ENCODE measurements at regions not wholly inside any gene's neighbourhood (a gene's known extent, or its start where the extent isn't known, plus 50 kb on each side); places are given as distances from the start of the nearest gene placed in this dataset.

DNA sequence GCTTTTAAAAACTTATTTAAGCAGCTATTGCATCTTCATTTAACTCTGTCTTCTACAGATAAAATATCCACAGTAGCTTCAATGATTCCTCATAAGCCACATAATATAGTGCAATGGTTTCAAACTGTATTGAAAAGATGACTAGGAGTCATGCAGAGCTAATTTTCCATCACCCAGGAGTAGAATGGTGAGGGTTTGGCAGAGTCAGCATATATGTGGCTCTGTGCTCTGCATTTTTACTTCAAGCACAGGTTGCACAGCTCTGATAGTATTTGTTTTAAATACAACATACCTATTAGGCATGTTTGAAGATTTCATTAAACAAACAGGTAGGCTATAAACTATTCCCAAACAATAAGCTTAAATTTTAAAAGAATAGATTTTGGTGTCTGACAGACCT, 731.9 kb upstream of the VRK2 start:
- H3K4me3 Mint-ChIP-seq (ENCODE audit: unreplicated experiment): no peak overlapping the region
- TF ChIP-seq, protein P1, sequence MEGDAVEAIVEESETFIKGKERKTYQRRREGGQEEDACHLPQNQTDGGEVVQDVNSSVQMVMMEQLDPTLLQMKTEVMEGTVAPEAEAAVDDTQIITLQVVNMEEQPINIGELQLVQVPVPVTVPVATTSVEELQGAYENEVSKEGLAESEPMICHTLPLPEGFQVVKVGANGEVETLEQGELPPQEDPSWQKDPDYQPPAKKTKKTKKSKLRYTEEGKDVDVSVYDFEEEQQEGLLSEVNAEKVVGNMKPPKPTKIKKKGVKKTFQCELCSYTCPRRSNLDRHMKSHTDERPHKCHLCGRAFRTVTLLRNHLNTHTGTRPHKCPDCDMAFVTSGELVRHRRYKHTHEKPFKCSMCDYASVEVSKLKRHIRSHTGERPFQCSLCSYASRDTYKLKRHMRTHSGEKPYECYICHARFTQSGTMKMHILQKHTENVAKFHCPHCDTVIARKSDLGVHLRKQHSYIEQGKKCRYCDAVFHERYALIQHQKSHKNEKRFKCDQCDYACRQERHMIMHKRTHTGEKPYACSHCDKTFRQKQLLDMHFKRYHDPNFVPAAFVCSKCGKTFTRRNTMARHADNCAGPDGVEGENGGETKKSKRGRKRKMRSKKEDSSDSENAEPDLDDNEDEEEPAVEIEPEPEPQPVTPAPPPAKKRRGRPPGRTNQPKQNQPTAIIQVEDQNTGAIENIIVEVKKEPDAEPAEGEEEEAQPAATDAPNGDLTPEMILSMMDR (IDR thresholded peaks at IDR 0.05; ENCODE audit: unreplicated experiment): no peak
- no peaks in the 10 kb centered on the region for H3K27me3 Mint-ChIP-seq (ENCODE audit: insufficient read depth, unreplicated experiment)
- H3K4me1 Mint-ChIP-seq (ENCODE audit: insufficient read depth, unreplicated experiment): peaks cover 21% of the 10 kb centered on the region
- H3K9me3 Mint-ChIP-seq (ENCODE audit: unreplicated experiment): no peaks in the 10 kb centered on the region
- no peak for DNase-seq (ENCODE audit: unreplicated experiment)
- no peak overlapping the region for H3K27ac Mint-ChIP-seq (ENCODE audit: low read depth, unreplicated experiment)
- H3K36me3 Mint-ChIP-seq (ENCODE audit: insufficient read depth, unreplicated experiment): no peaks in the 10 kb centered on the region
- intact Hi-C loops (cut with micrococcal nuclease): no loop called here
- POLR2A ChIA-PET: interaction anchor here (1.1 to 1.6 kb wide), 4 partner anchors 9 to 134 kb away, joined by 4 to 5 read pairs (median 4); no protein-coding TSS in a partner anchor
- CTCF ChIA-PET: interaction anchor here (0.6 to 2.0 kb wide), 3 partner anchors 29 to 1131 kb away, joined by 3 to 5 read pairs (median 5); no protein-coding TSS in a partner anchor
- BruUV-seq (replicated peaks): no TSS peak

DNA sequence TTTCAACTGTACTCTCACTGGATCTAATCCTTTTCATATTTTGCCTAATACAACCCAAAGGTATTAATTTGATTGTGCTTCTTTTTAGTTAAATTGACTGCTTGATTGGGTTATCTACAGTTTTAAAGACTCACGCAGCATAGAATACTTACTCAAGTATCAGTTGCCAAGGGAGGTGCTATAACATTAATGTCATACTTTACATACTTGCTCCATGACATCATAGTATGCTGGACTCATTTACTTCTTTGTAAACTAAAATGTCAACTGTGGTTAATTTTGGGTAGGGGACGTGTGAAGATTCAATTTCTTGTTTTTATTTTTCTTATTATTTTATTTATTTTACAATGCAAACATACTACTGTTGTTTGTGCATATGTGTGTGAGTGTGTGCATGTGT, 716.2 kb upstream of the VRK2 start:
- no TSS peak for BruUV-seq (replicated peaks)
- TF ChIP-seq, protein P1 (IDR thresholded peaks at IDR 0.05; ENCODE audit: unreplicated experiment): no peak

DNA sequence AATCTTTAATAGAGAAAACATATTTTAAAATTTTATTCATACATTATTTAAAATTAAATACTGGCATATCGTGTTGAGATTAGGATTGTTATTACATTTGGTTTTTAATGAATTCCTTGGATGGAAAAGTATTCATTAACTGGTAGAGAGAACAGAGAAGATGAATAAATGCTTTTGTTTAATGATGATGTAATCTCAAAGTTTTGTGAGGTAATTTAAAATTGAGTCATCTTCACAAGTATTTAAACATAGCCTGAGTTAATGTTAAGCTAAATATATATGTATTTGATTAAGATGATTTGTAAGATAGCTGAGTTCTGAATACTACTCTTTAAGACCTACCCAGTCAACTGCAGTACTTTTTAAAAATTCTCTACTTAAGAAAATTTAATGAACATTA, 713.4 kb upstream of the VRK2 start:
- no peak for DNase-seq (ENCODE audit: unreplicated experiment)
- H3K27me3 Mint-ChIP-seq (ENCODE audit: insufficient read depth, unreplicated experiment): no peaks in the 10 kb centered on the region
- CTCF ChIA-PET: no interaction called here
- no peak overlapping the region for H3K4me3 Mint-ChIP-seq (ENCODE audit: unreplicated experiment)
- TF ChIP-seq, protein P1 (IDR thresholded peaks at IDR 0.05; ENCODE audit: unreplicated experiment): no peak
- POLR2A ChIA-PET: no interaction called here
- no peaks in the 10 kb centered on the region for H3K9me3 Mint-ChIP-seq (ENCODE audit: unreplicated experiment)
- H3K4me1 Mint-ChIP-seq (ENCODE audit: insufficient read depth, unreplicated experiment): peaks cover 6% of the 10 kb centered on the region
- no TSS peak for BruUV-seq (replicated peaks)
- H3K27ac Mint-ChIP-seq (ENCODE audit: low read depth, unreplicated experiment): no peak overlapping the region
- no peaks in the 10 kb centered on the region for H3K36me3 Mint-ChIP-seq (ENCODE audit: insufficient read depth, unreplicated experiment)
- intact Hi-C loops (cut with micrococcal nuclease): no loop called here

More for the DNA sequence above, 716.2 kb upstream of the VRK2 start:
- H3K9me3 Mint-ChIP-seq (ENCODE audit: unreplicated experiment): no peaks in the 10 kb centered on the region
- peaks cover 6% of the 10 kb centered on the region for H3K4me1 Mint-ChIP-seq (ENCODE audit: insufficient read depth, unreplicated experiment)
- H3K27me3 Mint-ChIP-seq (ENCODE audit: insufficient read depth, unreplicated experiment): no peaks in the 10 kb centered on the region
- peak; percentile 17 for DNase-seq (ENCODE audit: unreplicated experiment)
- H3K4me3 Mint-ChIP-seq (ENCODE audit: unreplicated experiment): no peak overlapping the region
- H3K36me3 Mint-ChIP-seq (ENCODE audit: insufficient read depth, unreplicated experiment): no peaks in the 10 kb centered on the region
- no peak overlapping the region for H3K27ac Mint-ChIP-seq (ENCODE audit: low read depth, unreplicated experiment)
- ChIA-PET CTCF (no interaction called here), POLR2A (no interaction called here)
- intact Hi-C loops (cut with micrococcal nuclease): no loop called here

DNA sequence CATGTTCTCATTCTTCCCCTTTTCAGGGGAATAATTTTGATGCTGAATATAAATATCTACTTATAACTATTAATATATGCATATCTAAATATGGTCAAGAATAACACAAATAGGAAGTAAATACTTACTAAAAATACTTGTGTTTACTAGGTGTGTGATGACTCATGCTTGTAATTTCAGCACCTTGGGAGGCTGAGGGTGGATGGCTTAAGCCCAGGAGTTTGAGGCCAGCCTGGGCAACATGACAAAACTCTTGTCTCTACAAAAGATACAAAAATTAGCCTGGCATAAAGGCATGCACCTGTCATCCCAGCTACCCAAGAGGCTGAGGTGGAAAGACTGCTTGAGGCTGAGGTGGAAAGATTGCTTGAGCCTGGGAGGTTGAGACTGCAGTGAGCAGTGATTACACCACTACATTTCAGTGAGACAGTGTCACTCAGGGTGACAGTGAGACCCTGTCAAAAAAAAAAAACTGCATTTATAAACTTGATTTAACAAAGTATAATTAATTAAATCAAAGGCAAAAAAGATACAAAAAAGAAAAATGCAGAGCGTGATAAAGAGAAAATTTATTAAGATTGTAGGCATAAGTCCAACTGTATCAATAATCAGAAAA, 703.1 kb upstream of the VRK2 start:
- H3K27ac Mint-ChIP-seq (ENCODE audit: low read depth, unreplicated experiment): no peak overlapping the region
- TF ChIP-seq, protein P1 (IDR thresholded peaks at IDR 0.05; ENCODE audit: unreplicated experiment): no peak
- intact Hi-C loops (cut with micrococcal nuclease): no loop called here
- H3K27me3 Mint-ChIP-seq (ENCODE audit: insufficient read depth, unreplicated experiment): no peaks in the 10 kb centered on the region
- H3K4me1 Mint-ChIP-seq (ENCODE audit: insufficient read depth, unreplicated experiment): no peaks in the 10 kb centered on the region
- no peaks in the 10 kb centered on the region for H3K36me3 Mint-ChIP-seq (ENCODE audit: insufficient read depth, unreplicated experiment)
- no TSS peak for BruUV-seq (replicated peaks)
- ChIA-PET POLR2A (no interaction called here), CTCF (interaction anchor here (0.6 kb wide), 1 partner anchor 29 kb away, joined by 5 read pairs; no protein-coding TSS in a partner anchor)
- no peak overlapping the region for H3K4me3 Mint-ChIP-seq (ENCODE audit: unreplicated experiment)
- DNase-seq (ENCODE audit: unreplicated experiment): peak; percentile 49
- H3K9me3 Mint-ChIP-seq (ENCODE audit: unreplicated experiment): peaks cover 11% of the 10 kb centered on the region
